Stomach (tissue), 8 donors: ENCODE measurements at regions not wholly inside any gene's neighbourhood (a gene's known extent, or its start where the extent isn't known, plus 50 kb on each side); places are given as distances from the start of the nearest gene placed in this dataset.

ENCODE experiments used
- DNase-seq, 2 donors: peaks; one replicate each; pipeline versions ENCODE4 v3.0.0 to v3.0.0-alpha.2; 2013 to 2019
- H3K27ac ChIP-seq, 5 donors: fragments of 200-600 bp in 4 of 5; sonication (generic) in 4 of 5; one replicate each; pipeline ENCODE4 v1.5.1; 2013 to 2019; ENCODE audit warnings: mild to moderate bottlenecking in 1 of 5, moderate library complexity in 1 of 5
- H3K27me3 ChIP-seq, 3 donors: fragments of 200-600 bp; sonication (generic); one replicate each; pipeline ENCODE4 v1.5.1; 2017 to 2019; ENCODE audit warnings: mixed run types in 1 of 3
- H3K36me3 ChIP-seq, 4 donors: fragments of 200-600 bp; sonication (generic); 1 replicate in 3 of 4; 2 replicates in 1 of 4; pipeline ENCODE4 v1.5.1; 2016 to 2019
- H3K4me1 ChIP-seq, 4 donors: fragments of 200-600 bp; sonication (generic); one replicate each; pipeline ENCODE4 v1.5.1; 2016 to 2019
- H3K4me3 ChIP-seq, 4 donors: fragments of 200-600 bp; sonication (generic) in 3 of 4; one replicate each; pipeline ENCODE4 v1.5.1; 2016 to 2019; ENCODE audit warnings: mild to moderate bottlenecking in 1 of 4
- H3K9me3 ChIP-seq, 4 donors: fragments of 200-600 bp; sonication (generic); one replicate each; pipeline ENCODE4 v1.5.1; 2016 to 2019
- CTCF ChIP-seq, 7 experiments: fragments of 450-650 bp in 4 of 7; fragments of 200-600 bp in 3 of 7; sonication (generic) in 3 of 7; IDR thresholded peaks; one replicate each; pipeline ENCODE4 v1.5.1; 2016 to 2019; ENCODE audit warnings: antibody characterized with exemption in 7 of 7, control low read depth in 2 of 7, mild to moderate bottlenecking in 1 of 7
- EP300 ChIP-seq: sonication (generic); formaldehyde crosslinking; IDR thresholded peaks from one replicate; pipeline ENCODE4 v1.6.1; 2017; ENCODE audit warnings: antibody characterized with exemption
- POLR2A ChIP-seq, 4 donors: fragments of 450-650 bp; IDR thresholded peaks; one replicate each; pipeline ENCODE4 v1.6.1; 2016; ENCODE audit warnings: antibody characterized with exemption in 4 of 4, control low read depth in 2 of 4, mild to moderate bottlenecking in 1 of 4, moderate library complexity in 1 of 4
- POLR2AphosphoS5 ChIP-seq, 3 donors: sonication (generic); formaldehyde crosslinking; IDR thresholded peaks; one replicate each; pipeline ENCODE4 v1.6.1; 2016; ENCODE audit warnings: antibody characterized with exemption in 3 of 3
- WGBS, 5 donors: extraction: QIAGEN DNeasy Blood & Tissue Kit in 3 of 5; methylation state at CpG; one replicate each; pipeline versions ENCODE4 v1.1.5 to v1.1.7; 2013 to 2018; 5-methylcytosine and 5-hydroxymethylcytosine counted together
- intact Hi-C: fragments of 100-400 bp; cut with DNase I; formaldehyde crosslinking; loops from one replicate; pipeline ENCODE4 v1.15.1; 2023; ENCODE audit warnings: low total_unique reads
- donor health status: healthy with polysubstance abuse.
- donor health status: Bipolar disorder and iron deficiency.
- donor health status: healthy.

GRCh38 chr17:55873017-55873758 is 122.3 kb downstream of the PCTP start:
- Histone ChIP-seq H3K4me3 (no peak overlapping the region), H3K36me3 (no peaks in the 10 kb centered on the region), H3K9me3 (no peaks in the 10 kb centered on the region), H3K27ac (no peak overlapping the region), H3K4me1 (no peaks in the 10 kb centered on the region), H3K27me3 (no peaks in the 10 kb centered on the region)
- TF ChIP-seq POLR2AphosphoS5 (IDR thresholded peaks at IDR 0.05) (no peak), POLR2A (IDR thresholded peaks at IDR 0.05) (no peak), EP300 (no peak), CTCF (IDR thresholded peaks at IDR 0.05) (no peak)
- intact Hi-C loops: no loop called here
- DNase-seq: no peak
- WGBS, 5 donors: 57 to 66% (median 60%) methylated on average over 4 of the region's 4 CpGs

GRCh38 chr17:55883149-55883548 is 132.3 kb downstream of the PCTP start:
- no peaks in the 10 kb centered on the region for H3K4me1 ChIP-seq
- intact Hi-C loops: no loop called here
- H3K27ac ChIP-seq: no peak overlapping the region
- no peaks in the 10 kb centered on the region for H3K9me3 ChIP-seq
- 80 to 100% (median 95%) methylated on average over 1 of the region's 1 CpG for WGBS, 5 donors
- no peaks in the 10 kb centered on the region for H3K36me3 ChIP-seq
- TF ChIP-seq EP300: no peak
- TF ChIP-seq POLR2A (IDR thresholded peaks at IDR 0.05): no peak
- no peak for TF ChIP-seq CTCF (IDR thresholded peaks at IDR 0.05)
- TF ChIP-seq POLR2AphosphoS5 (IDR thresholded peaks at IDR 0.05): no peak
- no peak for DNase-seq
- H3K27me3 ChIP-seq: no peaks in the 10 kb centered on the region
- H3K4me3 ChIP-seq: no peak overlapping the region

GRCh38 chr17:55887531-55887930 is 136.7 kb downstream of the PCTP start:
- no peaks in the 10 kb centered on the region for H3K4me1 ChIP-seq
- H3K36me3 ChIP-seq: no peaks in the 10 kb centered on the region
- WGBS, 5 donors: 62 to 79% (median 74%) methylated on average over 3 of the region's 3 CpGs
- intact Hi-C loops: no loop called here
- no peaks in the 10 kb centered on the region for H3K27me3 ChIP-seq
- peaks cover 0 to 5% (median 0%) of the 10 kb centered on the region in 4 donors for H3K9me3 ChIP-seq
- TF ChIP-seq POLR2AphosphoS5 (IDR thresholded peaks at IDR 0.05) (no peak), POLR2A (IDR thresholded peaks at IDR 0.05) (no peak)
- no peak for DNase-seq
- H3K4me3 ChIP-seq: no peak overlapping the region
- no peak overlapping the region for H3K27ac ChIP-seq

GRCh38 chr17:55889271-55889670 is 138.4 kb downstream of the PCTP start:
- Histone ChIP-seq H3K9me3 (peaks cover 0 to 5% (median 0%) of the 10 kb centered on the region in 4 donors), H3K4me1 (no peaks in the 10 kb centered on the region), H3K27ac (no peak overlapping the region), H3K27me3 (no peaks in the 10 kb centered on the region), H3K4me3 (no peak overlapping the region), H3K36me3 (no peaks in the 10 kb centered on the region)
- intact Hi-C loops: no loop called here
- no peak for DNase-seq
- no peak for TF ChIP-seq POLR2AphosphoS5 (IDR thresholded peaks at IDR 0.05)
- TF ChIP-seq EP300: no peak
- TF ChIP-seq POLR2A (IDR thresholded peaks at IDR 0.05): no peak
- TF ChIP-seq CTCF (IDR thresholded peaks at IDR 0.05): no peak
- 56 to 71% (median 66%) methylated on average over 1 of the region's 1 CpG for WGBS, 5 donors

- no peak overlapping the region for H3K27ac ChIP-seq
- H3K4me3 ChIP-seq: no peak overlapping the region
- H3K9me3 ChIP-seq: peaks cover 0 to 5% (median 0%) of the 10 kb centered on the region in 4 donors
- no peaks in the 10 kb centered on the region for H3K4me1 ChIP-seq
- peak in 1 of 2 donors; percentile 8 for DNase-seq
- 59 to 80% (median 73%) methylated on average over 5 of the region's 5 CpGs for WGBS, 5 donors
- H3K27me3 ChIP-seq: no peaks in the 10 kb centered on the region
- TF ChIP-seq POLR2A (IDR thresholded peaks at IDR 0.05) (no peak), EP300 (no peak)
- no peaks in the 10 kb centered on the region for H3K36me3 ChIP-seq
- intact Hi-C loops: no loop called here
These were observed 144.4 kb downstream of the PCTP start for GRCh38 chr17:55895112-55895759.
